IMR-90 (cell line): ENCODE measurements at regions not wholly inside any gene's neighbourhood (a gene's known extent, or its start where the extent isn't known, plus 50 kb on each side); places are given as distances from the start of the nearest gene placed in this dataset.

Source experiments
- ATAC-seq: fragments of 200-7000 bp; cut with Tn5 transposase; 2 replicates; pipeline ENCODE4 v1.9.1; 2020; ENCODE audit warnings: low read depth, mild to moderate bottlenecking, moderate library complexity
- BruUV-seq: library from RNA; stranded (reverse); fragments of 400-500 nt; replicated peaks from 2 replicates; lab custom pipeline; 2021; lab: Mats Ljungman, UMichigan
- CTCF ChIA-PET: fragments of 300-600 bp; formaldehyde crosslinking; extraction: SDS; loops from one replicate; lab custom pipeline; 2021; ENCODE audit warnings: antibody characterized with exemption; lab: Yijun Ruan, JAX
- POLR2A ChIA-PET: fragments of 300-600 bp; sonication (Branson Sonifier 250); formaldehyde crosslinking; loops from one replicate; lab custom pipeline; 2022; ENCODE audit warnings: antibody characterized with exemption; ENCODE audit not compliant: unreplicated experiment; lab: Charles Lee
- DNase-seq: peaks from one replicate; pipeline ENCODE4 v3.0.0; 2013
- H2AFZ ChIP-seq: replicated peaks from 2 replicates; pipeline ENCODE3; 2013; ENCODE audit warnings: low read length, mild to moderate bottlenecking; ENCODE audit not compliant: poor library complexity
- H2AK5ac ChIP-seq: 2 replicates; pipeline ENCODE4 v1.6.1; 2013; ENCODE audit warnings: low read depth, low read length, inconsistent platforms
- H2AK9ac ChIP-seq: replicated peaks from 2 replicates; pipeline ENCODE3; 2013; ENCODE audit warnings: mild to moderate bottlenecking, low read depth, low read length, moderate library complexity; ENCODE audit not compliant: poor library complexity
- H2BK120ac ChIP-seq: 2 replicates; pipeline ENCODE4 v1.6.1; 2013; ENCODE audit warnings: low read depth, low read length, inconsistent platforms
- H2BK15ac ChIP-seq: 3 replicates; pipeline ENCODE4 v1.6.1; 2013; ENCODE audit warnings: low read depth, low read length, inconsistent platforms
- H2BK20ac ChIP-seq: 2 replicates; pipeline ENCODE4 v1.6.1; 2013; ENCODE audit warnings: low read depth, mild to moderate bottlenecking, inconsistent platforms, low read length, moderate library complexity
- H2BK5ac ChIP-seq: 2 replicates; pipeline ENCODE4 v1.6.1; 2013; ENCODE audit warnings: mild to moderate bottlenecking, low read depth, low read length, inconsistent platforms; ENCODE audit not compliant: poor library complexity, severe bottlenecking
- H3K14ac ChIP-seq: replicated peaks from 2 replicates; pipeline ENCODE4 v1.6.1; 2013; ENCODE audit warnings: low read depth, low read length, inconsistent platforms
- H3K18ac ChIP-seq: 2 replicates; pipeline ENCODE4 v1.6.1; 2013; ENCODE audit warnings: low read depth, low read length, control low read depth
- H3K23ac ChIP-seq: 2 replicates; pipeline ENCODE4 v1.6.1; 2013; ENCODE audit warnings: low read depth, low read length, inconsistent platforms
- H3K27ac ChIP-seq: 2 replicates; pipeline ENCODE4 v1.5.1; 2013; ENCODE audit warnings: mild to moderate bottlenecking, control low read depth, low read length; ENCODE audit not compliant: insufficient read depth
- H3K27me3 ChIP-seq: 2 replicates; pipeline ENCODE4 v1.6.1; 2013; ENCODE audit warnings: low read length; ENCODE audit not compliant: control insufficient read depth, insufficient read depth
- H3K36me3 ChIP-seq: 2 replicates; pipeline ENCODE4 v1.6.1; 2013; ENCODE audit warnings: low read length, mixed read lengths; ENCODE audit not compliant: control insufficient read depth, insufficient read depth
- H3K4ac ChIP-seq: 2 replicates; pipeline ENCODE4 v1.6.1; 2013; ENCODE audit warnings: low read depth, low read length, inconsistent platforms
- H3K4me1 ChIP-seq: 2 replicates; pipeline ENCODE4 v1.6.1; 2013; ENCODE audit warnings: low read length, mixed read lengths; ENCODE audit not compliant: control insufficient read depth, insufficient read depth
- H3K4me2 ChIP-seq: 2 replicates; pipeline ENCODE4 v1.6.1; 2013; ENCODE audit warnings: low read depth, mild to moderate bottlenecking, control low read depth, low read length, moderate library complexity
- H3K4me3 ChIP-seq: 2 replicates; pipeline ENCODE4 v1.5.1; 2013; ENCODE audit warnings: low read depth, mild to moderate bottlenecking, control low read depth, low read length, moderate library complexity; ENCODE audit not compliant: insufficient read depth
- H3K56ac ChIP-seq: 2 replicates; pipeline ENCODE4 v1.6.1; 2013; ENCODE audit warnings: low read length, inconsistent platforms; ENCODE audit not compliant: insufficient read depth; ENCODE audit errors: extremely low read depth
- H3K79me1 ChIP-seq, 2 experiments: 2 replicates each; pipeline ENCODE4 v1.6.1; 2013; ENCODE audit warnings: low read length in 2 of 2, inconsistent platforms in 1 of 2, low read depth in 1 of 2
- H3K9ac ChIP-seq: 2 replicates; pipeline ENCODE4 v1.6.1; 2013; ENCODE audit warnings: low read depth, low read length, control low read depth
- H3K9me1 ChIP-seq: 2 replicates; pipeline ENCODE4 v1.6.1; 2013; ENCODE audit warnings: low read length, inconsistent platforms; ENCODE audit not compliant: insufficient read depth
- H3K9me3 ChIP-seq: 2 replicates; pipeline ENCODE4 v1.6.1; 2013; ENCODE audit warnings: low read length; ENCODE audit not compliant: control insufficient read depth, insufficient read depth
- H4K20me1 ChIP-seq: 2 replicates; pipeline ENCODE4 v1.6.1; 2013; ENCODE audit warnings: low read length, inconsistent platforms; ENCODE audit not compliant: insufficient read depth
- H4K5ac ChIP-seq: 2 replicates; pipeline ENCODE4 v1.6.1; 2013; ENCODE audit warnings: mild to moderate bottlenecking, low read depth, low read length, control low read depth
- H4K8ac ChIP-seq, 2 experiments: 2 replicates each; pipeline ENCODE4 v1.6.1; 2013; ENCODE audit warnings: low read depth in 2 of 2, low read length in 2 of 2, control low read depth in 1 of 2, inconsistent platforms in 1 of 2
- H4K91ac ChIP-seq: 2 replicates; pipeline ENCODE4 v1.6.1; 2013; ENCODE audit warnings: low read depth, low read length, inconsistent platforms; ENCODE audit not compliant: insufficient read depth
- CEBPB ChIP-seq: IDR thresholded peaks from 2 replicates; pipeline ENCODE4 v1.6.1; 2012; ENCODE audit warnings: low read depth, low read length, improper control_type of control experiment
- CHD1 ChIP-seq: IDR thresholded peaks from 2 replicates; pipeline ENCODE4 v1.6.1; 2012; ENCODE audit warnings: low read depth, low read length, improper control_type of control experiment
- RFX5 ChIP-seq: IDR thresholded peaks from 2 replicates; pipeline ENCODE4 v1.8.0; 2012; ENCODE audit warnings: low read depth, mild to moderate bottlenecking, low read length, moderate library complexity
- WGBS, 2 experiments: methylation state at CpG; one replicate each; pipeline versions ENCODE4 v1.1.5 to v1.1.7; 2013; ENCODE audit warnings: missing lambda C conversion rate in 2 of 2; ENCODE audit not compliant: insufficient read length in 1 of 2; ENCODE audit errors: extremely low coverage in 2 of 2; 5-methylcytosine and 5-hydroxymethylcytosine counted together
- dilution Hi-C: fragments of 300-500 bp; cut with HindIII; formaldehyde crosslinking; loops from one replicate; pipeline ENCODE4 v1.14.3; 2018; ENCODE audit warnings: low sequenced_read_pairs; ENCODE audit not compliant: unreplicated experiment
- in situ Hi-C: fragments of 300-500 bp; cut with MboI; formaldehyde crosslinking; loops from 3 replicates; pipeline ENCODE4 v1.14.3; 2019; ENCODE audit warnings: low sequenced_read_pairs, inconsistent platforms, mixed read lengths
- intact Hi-C: fragments of 100-400 bp; cut with micrococcal nuclease; formaldehyde crosslinking; loops from 2 replicates; pipeline ENCODE4 v1.10.0; 2022

DNA sequence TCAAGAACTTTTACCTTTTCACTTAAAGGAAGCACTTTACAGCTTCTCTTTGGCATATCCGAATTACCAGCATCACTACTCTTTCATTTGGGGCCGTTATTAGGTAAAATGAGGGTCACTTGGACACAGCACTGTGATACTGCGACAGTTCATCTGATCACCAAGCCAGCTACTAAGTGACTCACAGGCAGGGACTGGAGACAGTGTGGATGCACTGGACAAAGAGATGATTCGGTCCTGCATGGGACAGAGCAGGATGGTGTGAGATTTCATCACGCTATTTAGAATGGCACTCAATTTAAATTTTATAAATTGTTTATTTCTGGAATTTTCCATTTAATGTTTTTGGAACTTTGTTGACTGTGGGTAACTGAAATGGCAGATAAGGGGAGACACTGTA, 166.9 kb upstream of the IL12A start:
- Histone ChIP-seq H3K79me1 (peaks cover 56 to 84% of the 10 kb centered on the region in 2 experiments), H4K8ac (peak overlapping the region in 1 of 2 experiments; percentile 25; a peak in 1 of 4 replicates), H3K27me3 (no peaks in the 10 kb centered on the region), H3K23ac (no peak overlapping the region), H3K56ac (no peak overlapping the region), H2AK5ac (0 out of 2 replicates have a peak overlapping the region, but pooled peaks have one; percentile 23), H3K4me2 (no peak overlapping the region), H4K5ac (no peak overlapping the region), H3K4me3 (no peak overlapping the region), H2BK5ac (no peak overlapping the region), H3K9ac (no peak overlapping the region), H3K4ac (no peak overlapping the region), H2BK120ac (peak overlapping the region; percentile 25; the same call in 1 of the 2 replicates), H2BK15ac (no peak overlapping the region), H3K27ac (no peak overlapping the region), H2AFZ (no peak overlapping the region), H2BK20ac (peak overlapping the region; percentile 33; the same call in 1 of the 2 replicates), H3K9me3 (no peaks in the 10 kb centered on the region), H3K9me1 (peaks cover 20% of the 10 kb centered on the region), H3K14ac (no peak overlapping the region; the same call in 1 of the 2 replicates), H4K20me1 (peaks cover 25% of the 10 kb centered on the region), H3K18ac (no peak overlapping the region), H3K36me3 (no peaks in the 10 kb centered on the region), H3K4me1 (peaks cover 20% of the 10 kb centered on the region), H2AK9ac (no peak overlapping the region), H4K91ac (no peak overlapping the region)
- dilution Hi-C loops (no loop called here), in situ Hi-C loops (no loop called here), intact Hi-C loops (no loop called here)
- no peak for DNase-seq
- POLR2A ChIA-PET = no interaction called here
- no CpG with 5 or more reads among the region's 5 CpGs for WGBS, 2 experiments
- no TSS peak for BruUV-seq
- CTCF ChIA-PET = interaction anchor here (0.5 kb wide), 1 partner anchor 45 kb away, joined by 3 read pairs; no protein-coding TSS in a partner anchor
- ATAC-seq = no peak; the same call in 1 of the 2 replicates
- TF ChIP-seq CHD1 (no peak), RFX5 (no peak), CEBPB (0 out of 2 replicates have a peak, but pooled peaks have one; percentile 2)
